ENCODE measurements at regions not wholly inside any gene's neighbourhood (a gene's known extent, or its start where the extent isn't known, plus 50 kb on each side); places are given as distances from the start of the nearest gene placed in this dataset.

- no peak for DNase-seq
Measured at GRCh38 chr14:24692382-24693352, 58.7 kb upstream of the GZMB start.

GRCh38 chr14:24690492-24690891, 56.5 kb upstream of the GZMB start:
- no peak for DNase-seq

- DNase-seq: no peak
Measured at GRCh38 chr14:24688030-24688658, 54.2 kb upstream of the GZMB start.

Data from NCI-H187 (cell line).